Vagina (tissue), 2 donors: ENCODE measurements at regions not wholly inside any gene's neighbourhood (a gene's known extent, or its start where the extent isn't known, plus 50 kb on each side); places are given as distances from the start of the nearest gene placed in this dataset.

Experiments
- POLR2A ChIP-seq, 2 donors: fragments of 450-650 bp; IDR thresholded peaks; one replicate each; pipeline ENCODE4 v1.6.1; 2017; ENCODE audit warnings: antibody characterized with exemption in 2 of 2, mild to moderate bottlenecking in 2 of 2, moderate library complexity in 2 of 2
- POLR2AphosphoS5 ChIP-seq, 2 donors: sonication (generic); formaldehyde crosslinking; IDR thresholded peaks; one replicate each; pipeline ENCODE4 v1.9.0; 2017; ENCODE audit warnings: antibody characterized with exemption in 2 of 2, mild to moderate bottlenecking in 2 of 2, low read depth in 1 of 2; ENCODE audit not compliant: insufficient read depth in 1 of 2
- TF ChIP-seq, protein P1 (sequence below), 3 experiments: fragments of 450-650 bp in 2 of 3; fragments of 200-600 bp in 1 of 3; sonication (generic) in 1 of 3; IDR thresholded peaks; one replicate each; pipeline ENCODE4 v1.5.1; 2017 to 2019; ENCODE audit warnings: antibody characterized with exemption in 3 of 3, mild to moderate bottlenecking in 2 of 3, moderate library complexity in 2 of 3

GRCh38 chr2:236879416-236879963, 206.2 kb upstream of the COPS8 start:
- TF ChIP-seq, protein P1, sequence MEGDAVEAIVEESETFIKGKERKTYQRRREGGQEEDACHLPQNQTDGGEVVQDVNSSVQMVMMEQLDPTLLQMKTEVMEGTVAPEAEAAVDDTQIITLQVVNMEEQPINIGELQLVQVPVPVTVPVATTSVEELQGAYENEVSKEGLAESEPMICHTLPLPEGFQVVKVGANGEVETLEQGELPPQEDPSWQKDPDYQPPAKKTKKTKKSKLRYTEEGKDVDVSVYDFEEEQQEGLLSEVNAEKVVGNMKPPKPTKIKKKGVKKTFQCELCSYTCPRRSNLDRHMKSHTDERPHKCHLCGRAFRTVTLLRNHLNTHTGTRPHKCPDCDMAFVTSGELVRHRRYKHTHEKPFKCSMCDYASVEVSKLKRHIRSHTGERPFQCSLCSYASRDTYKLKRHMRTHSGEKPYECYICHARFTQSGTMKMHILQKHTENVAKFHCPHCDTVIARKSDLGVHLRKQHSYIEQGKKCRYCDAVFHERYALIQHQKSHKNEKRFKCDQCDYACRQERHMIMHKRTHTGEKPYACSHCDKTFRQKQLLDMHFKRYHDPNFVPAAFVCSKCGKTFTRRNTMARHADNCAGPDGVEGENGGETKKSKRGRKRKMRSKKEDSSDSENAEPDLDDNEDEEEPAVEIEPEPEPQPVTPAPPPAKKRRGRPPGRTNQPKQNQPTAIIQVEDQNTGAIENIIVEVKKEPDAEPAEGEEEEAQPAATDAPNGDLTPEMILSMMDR (IDR thresholded peaks at IDR 0.05): no peak
- TF ChIP-seq POLR2A (IDR thresholded peaks at IDR 0.05) (no peak), POLR2AphosphoS5 (IDR thresholded peaks at IDR 0.05; ENCODE audit: insufficient read depth in 1 of 2, low read depth in 1 of 2) (no peak)
